HUES48 (cell line): ENCODE measurements at regions not wholly inside any gene's neighbourhood (a gene's known extent, or its start where the extent isn't known, plus 50 kb on each side); places are given as distances from the start of the nearest gene placed in this dataset.

Source experiments
- H3K27ac ChIP-seq: one replicate; pipeline ENCODE4 v1.7.0; 2013; ENCODE audit warnings: low read depth, low read length, inconsistent platforms
- H3K27me3 ChIP-seq: 2 replicates; pipeline ENCODE4 v1.6.1; 2013; ENCODE audit warnings: mild to moderate bottlenecking, low read length; ENCODE audit not compliant: control insufficient read depth, insufficient read depth
- H3K36me3 ChIP-seq: 2 replicates; pipeline ENCODE4 v1.6.1; 2013; ENCODE audit warnings: low read length; ENCODE audit not compliant: control insufficient read depth, insufficient read depth
- H3K4me1 ChIP-seq: 2 replicates; pipeline ENCODE4 v1.6.1; 2013; ENCODE audit warnings: mild to moderate bottlenecking, low read length; ENCODE audit not compliant: control insufficient read depth, insufficient read depth
- H3K4me3 ChIP-seq: 2 replicates; pipeline ENCODE4 v1.5.1; 2013; ENCODE audit warnings: mild to moderate bottlenecking, low read depth, low read length
- H3K9ac ChIP-seq: 2 replicates; pipeline ENCODE4 v1.6.1; 2013; ENCODE audit warnings: mild to moderate bottlenecking, low read depth, low read length, moderate library complexity
- H3K9me3 ChIP-seq: 2 replicates; pipeline ENCODE4 v1.6.1; 2013; ENCODE audit warnings: low read length; ENCODE audit not compliant: control insufficient read depth, insufficient read depth

DNA sequence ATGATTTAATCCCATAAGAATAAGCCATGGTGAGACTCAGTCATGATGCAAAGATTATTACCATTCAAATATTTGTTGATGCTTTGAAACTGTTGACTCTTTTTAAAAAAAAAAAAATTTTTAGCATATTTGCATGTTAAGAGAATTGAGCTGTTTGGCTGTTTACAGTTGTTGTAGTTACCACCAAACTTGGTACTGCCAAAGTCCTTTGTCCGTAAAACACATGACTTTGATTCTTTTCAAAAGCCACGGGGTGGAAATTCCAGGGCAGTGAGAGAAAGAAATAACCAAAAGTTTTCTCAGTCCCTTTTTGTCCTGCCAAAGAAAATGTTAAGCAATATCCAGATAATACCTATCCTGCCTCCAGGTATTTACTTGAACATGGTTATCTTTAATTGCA lies 474.8 kb downstream of the METTL4 start:
- Histone ChIP-seq H3K9ac (no peak overlapping the region), H3K27ac (no peak overlapping the region), H3K36me3 (no peaks in the 10 kb centered on the region), H3K9me3 (no peaks in the 10 kb centered on the region), H3K4me1 (peaks cover 10% of the 10 kb centered on the region; the same call in 1 of the 2 replicates), H3K4me3 (no peak overlapping the region), H3K27me3 (no peaks in the 10 kb centered on the region)

DNA sequence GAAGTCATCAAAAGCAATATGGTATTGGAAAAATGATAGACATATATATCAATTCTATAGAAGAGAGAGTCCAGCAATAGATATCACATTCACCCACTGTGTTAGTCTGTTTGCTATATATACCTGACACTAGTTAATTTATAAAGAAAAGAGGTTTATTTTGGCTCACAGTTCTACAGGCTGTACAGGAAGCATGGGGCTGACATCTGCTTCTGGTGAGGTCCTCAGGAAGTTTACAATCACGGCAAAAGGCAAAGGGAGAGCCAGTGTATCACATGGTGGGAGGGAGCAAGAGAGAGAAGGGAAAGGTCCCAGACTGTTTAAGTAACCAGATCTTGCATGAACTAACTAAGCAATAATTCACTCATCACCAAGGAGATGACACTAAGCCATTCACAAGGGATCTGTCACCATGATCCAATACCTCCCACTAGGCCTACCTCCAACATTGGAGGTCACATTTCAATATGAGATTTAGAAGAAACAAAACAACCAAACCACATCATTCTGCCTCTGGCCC lies 470.6 kb downstream of the METTL4 start:
- H3K9me3 ChIP-seq: no peaks in the 10 kb centered on the region
- no peak overlapping the region for H3K4me3 ChIP-seq
- no peaks in the 10 kb centered on the region for H3K27me3 ChIP-seq
- H3K36me3 ChIP-seq: no peaks in the 10 kb centered on the region
- H3K9ac ChIP-seq: no peak overlapping the region
- peaks cover 3% of the 10 kb centered on the region; the same call in 1 of the 2 replicates for H3K4me1 ChIP-seq
- H3K27ac ChIP-seq: no peak overlapping the region

DNA sequence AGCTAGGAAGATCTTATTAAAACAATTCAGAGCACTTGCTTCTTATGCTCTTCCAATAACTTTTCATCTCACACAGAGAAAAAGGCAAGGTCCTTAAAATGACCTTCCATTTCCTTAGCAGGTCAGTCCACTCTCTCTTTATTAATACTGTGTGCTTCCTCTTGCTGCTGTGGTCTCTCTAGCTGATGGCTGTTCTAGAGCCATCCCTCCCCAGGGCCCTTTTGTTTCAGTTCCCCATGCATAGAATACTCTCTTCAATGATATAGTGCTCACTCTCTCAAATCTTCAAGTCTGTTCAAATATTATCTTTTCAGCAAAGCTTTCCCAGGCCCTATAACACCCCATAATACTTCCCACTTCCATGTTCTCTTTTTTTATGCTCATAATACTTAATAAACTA lies 469.3 kb downstream of the METTL4 start:
- Histone ChIP-seq H3K4me1 (no peaks in the 10 kb centered on the region), H3K9me3 (no peaks in the 10 kb centered on the region), H3K36me3 (no peaks in the 10 kb centered on the region), H3K27ac (no peak overlapping the region), H3K27me3 (no peaks in the 10 kb centered on the region), H3K9ac (no peak overlapping the region), H3K4me3 (no peak overlapping the region)

DNA sequence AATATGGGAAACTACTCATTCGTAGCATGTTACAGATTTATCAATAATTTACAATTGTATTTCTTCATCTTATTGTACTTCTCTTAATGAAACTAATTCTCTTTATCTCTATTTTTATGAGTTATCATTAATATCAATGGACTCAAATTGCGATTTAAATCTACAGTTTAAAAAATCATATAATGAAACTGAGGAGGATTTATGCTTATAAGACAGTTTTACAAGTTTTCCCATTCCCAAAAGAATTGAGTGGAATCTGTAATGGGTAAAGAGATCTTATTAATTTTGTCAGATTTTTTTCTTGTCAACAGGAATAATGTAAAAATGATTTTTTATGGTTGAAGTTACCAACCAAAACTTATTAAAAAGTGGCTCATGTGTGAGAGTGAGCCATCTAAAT lies 468.0 kb downstream of the METTL4 start:
- H3K27ac ChIP-seq: no peak overlapping the region
- H3K4me1 ChIP-seq: no peaks in the 10 kb centered on the region
- H3K27me3 ChIP-seq: no peaks in the 10 kb centered on the region
- H3K36me3 ChIP-seq: no peaks in the 10 kb centered on the region
- no peak overlapping the region for H3K4me3 ChIP-seq
- H3K9me3 ChIP-seq: no peaks in the 10 kb centered on the region
- H3K9ac ChIP-seq: no peak overlapping the region

DNA sequence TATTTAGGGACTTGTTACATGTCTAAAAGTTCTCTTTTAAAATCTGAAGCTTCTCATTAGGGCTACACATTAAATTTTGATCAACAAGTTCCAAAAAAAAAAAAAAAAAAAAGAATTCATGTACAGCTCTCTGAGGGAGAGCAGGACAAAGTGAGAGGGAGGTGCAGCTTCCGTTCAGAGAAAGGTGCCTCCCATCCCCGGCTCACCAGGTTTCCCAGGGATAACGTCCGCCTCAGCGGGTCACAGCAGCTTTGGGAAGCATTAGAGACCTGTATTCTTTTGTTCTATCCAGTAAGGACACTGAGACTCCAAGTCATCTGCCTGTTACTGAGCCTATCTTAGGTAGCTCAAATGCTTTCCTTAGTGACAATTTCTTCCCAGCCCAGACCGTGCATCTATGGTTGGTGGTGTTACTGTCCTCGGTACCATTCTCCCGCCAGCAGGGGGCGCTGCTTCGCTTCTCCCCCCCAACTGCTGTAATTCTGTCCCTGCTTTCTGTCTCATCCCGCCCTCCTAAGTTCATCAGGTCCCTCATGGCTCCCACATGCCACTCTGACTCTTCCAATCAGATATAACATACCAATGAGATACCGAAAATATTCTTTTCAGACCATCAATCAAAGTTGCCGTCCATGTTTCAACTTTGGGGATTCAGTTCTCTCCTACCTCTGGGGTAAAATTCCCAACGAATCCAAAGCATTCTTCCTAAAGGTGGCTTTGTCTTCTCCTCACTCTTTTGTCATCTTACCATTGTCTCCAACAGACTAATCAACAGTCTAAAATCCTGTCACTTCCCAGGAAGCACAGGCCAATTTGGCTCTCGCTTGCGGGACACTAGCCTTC lies 466.5 kb downstream of the METTL4 start:
- Histone ChIP-seq H3K9me3 (no peaks in the 10 kb centered on the region), H3K4me1 (no peaks in the 10 kb centered on the region), H3K9ac (no peak overlapping the region), H3K36me3 (no peaks in the 10 kb centered on the region), H3K4me3 (no peak overlapping the region), H3K27me3 (no peaks in the 10 kb centered on the region), H3K27ac (no peak overlapping the region)

DNA sequence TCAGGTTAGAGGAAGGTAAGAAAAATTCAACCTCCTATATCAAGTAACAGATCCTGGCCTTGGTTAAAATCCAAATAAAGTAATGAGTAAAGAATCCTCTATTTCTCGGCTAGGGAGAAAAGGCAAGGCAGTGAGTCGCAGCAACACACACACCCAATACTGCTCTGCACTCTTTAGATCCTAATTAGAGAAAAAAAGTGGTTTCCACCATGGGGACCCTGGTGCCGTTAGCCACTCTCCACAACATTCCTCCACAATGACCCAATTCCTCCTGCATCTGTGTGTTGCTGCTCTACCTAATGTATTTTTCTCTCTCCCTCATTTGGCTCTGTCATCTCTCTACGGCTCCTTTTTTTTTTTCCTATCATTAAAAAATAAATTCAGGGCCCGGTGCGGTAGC lies 462.7 kb downstream of the METTL4 start:
- Histone ChIP-seq H3K4me1 (no peaks in the 10 kb centered on the region), H3K9me3 (no peaks in the 10 kb centered on the region), H3K27ac (no peak overlapping the region), H3K36me3 (no peaks in the 10 kb centered on the region), H3K27me3 (no peaks in the 10 kb centered on the region), H3K4me3 (no peak overlapping the region), H3K9ac (no peak overlapping the region)

DNA sequence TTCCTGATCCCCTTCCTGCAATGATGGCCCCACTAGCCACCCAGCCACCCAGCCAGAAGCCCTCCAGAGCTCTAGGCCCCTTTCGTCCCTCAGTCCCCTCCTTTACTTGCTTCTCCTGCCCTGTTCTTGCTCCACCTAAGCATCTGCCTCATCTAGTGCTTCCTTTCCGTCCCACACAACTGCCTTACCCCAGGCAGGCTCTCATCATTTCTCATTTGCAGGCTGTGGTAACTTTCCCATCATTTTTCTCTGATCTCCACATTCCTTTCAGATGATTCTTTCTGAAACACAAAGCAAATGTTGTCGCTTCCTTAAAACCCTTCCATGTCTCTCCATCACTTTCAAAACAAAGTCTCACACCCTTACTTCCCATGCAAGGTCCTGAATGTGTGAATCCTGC lies 459.8 kb downstream of the METTL4 start:
- Histone ChIP-seq H3K27me3 (no peaks in the 10 kb centered on the region), H3K4me3 (no peak overlapping the region), H3K36me3 (no peaks in the 10 kb centered on the region), H3K9ac (no peak overlapping the region), H3K9me3 (no peaks in the 10 kb centered on the region), H3K4me1 (peaks cover 3% of the 10 kb centered on the region; the same call in 1 of the 2 replicates), H3K27ac (no peak overlapping the region)

DNA sequence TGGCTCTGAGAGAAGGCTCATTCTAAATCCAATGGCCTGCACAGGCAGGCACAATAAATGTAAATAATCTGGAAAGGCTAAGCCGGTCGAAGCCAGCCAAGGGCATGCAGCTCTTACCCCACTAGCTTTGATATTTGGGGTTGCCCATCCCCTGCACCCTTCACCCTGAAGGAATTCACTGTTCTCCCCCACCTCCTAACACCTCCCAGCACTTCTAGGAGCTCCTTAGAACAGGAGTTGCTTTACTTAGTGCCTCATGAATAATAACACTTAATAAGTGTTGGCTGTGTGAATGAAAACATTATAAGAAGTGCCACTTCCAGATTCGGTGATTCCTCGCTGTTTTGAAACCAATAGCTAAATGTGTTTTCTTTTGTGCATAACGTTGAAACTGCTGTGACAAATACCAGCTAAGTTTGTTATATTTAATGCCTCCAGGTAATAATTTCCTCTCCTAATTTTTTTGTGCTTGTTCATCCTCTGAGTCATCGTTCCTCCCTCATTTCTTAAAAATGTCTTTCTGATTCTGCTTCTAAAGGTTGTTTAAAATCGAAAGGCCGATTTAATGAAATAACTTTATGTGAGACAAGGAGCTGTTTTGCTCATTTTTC lies 458.8 kb downstream of the METTL4 start:
- no peak overlapping the region for H3K4me3 ChIP-seq
- no peaks in the 10 kb centered on the region for H3K9me3 ChIP-seq
- no peak overlapping the region for H3K27ac ChIP-seq
- H3K36me3 ChIP-seq: no peaks in the 10 kb centered on the region
- no peak overlapping the region for H3K9ac ChIP-seq
- peaks cover 3% of the 10 kb centered on the region; the same call in 1 of the 2 replicates for H3K4me1 ChIP-seq
- no peaks in the 10 kb centered on the region for H3K27me3 ChIP-seq

DNA sequence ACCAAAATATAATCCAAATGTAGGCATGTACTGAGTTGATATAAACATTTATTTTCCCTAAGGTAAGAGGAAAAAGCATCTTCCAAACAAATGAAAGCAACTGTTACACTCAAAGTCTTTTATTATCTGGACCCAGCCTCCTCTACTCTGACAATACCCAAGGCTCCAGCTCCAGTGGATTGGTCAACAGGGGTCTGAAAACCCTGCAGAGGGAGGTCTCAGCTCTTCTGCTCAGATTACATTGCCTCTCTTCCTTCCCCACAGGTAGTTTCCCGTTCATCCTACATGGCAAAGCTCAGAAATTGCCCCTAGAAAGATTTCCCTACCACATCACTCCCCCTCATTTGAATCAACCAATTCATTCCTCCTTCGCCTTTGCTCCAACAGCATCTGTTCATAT lies 457.0 kb downstream of the METTL4 start:
- H3K36me3 ChIP-seq: no peaks in the 10 kb centered on the region
- no peak overlapping the region for H3K9ac ChIP-seq
- no peaks in the 10 kb centered on the region for H3K27me3 ChIP-seq
- H3K9me3 ChIP-seq: no peaks in the 10 kb centered on the region
- no peak overlapping the region for H3K4me3 ChIP-seq
- H3K27ac ChIP-seq: no peak overlapping the region
- H3K4me1 ChIP-seq: peaks cover 3% of the 10 kb centered on the region; the same call in 1 of the 2 replicates

DNA sequence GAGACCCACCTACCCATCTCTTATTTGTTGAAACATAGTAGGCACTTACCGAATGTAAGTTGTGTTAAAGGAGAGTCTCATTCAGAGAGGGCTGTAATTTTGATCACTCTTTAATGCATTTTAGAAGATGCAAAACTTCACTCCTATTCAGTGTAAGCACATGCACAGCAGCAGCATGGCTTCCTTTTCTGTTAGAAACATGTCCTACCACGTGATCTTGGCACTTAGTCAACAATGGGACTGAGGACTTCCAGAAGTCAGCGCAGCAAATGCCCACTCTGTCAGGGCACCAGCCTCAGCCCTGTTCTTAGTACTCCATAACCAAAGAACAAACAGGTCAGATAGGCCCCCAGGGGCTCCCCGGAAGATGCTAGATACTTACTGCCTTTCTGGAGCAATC lies 456.5 kb downstream of the METTL4 start:
- Histone ChIP-seq H3K9ac (no peak overlapping the region), H3K36me3 (no peaks in the 10 kb centered on the region), H3K4me3 (no peak overlapping the region), H3K9me3 (no peaks in the 10 kb centered on the region), H3K4me1 (peaks cover 3% of the 10 kb centered on the region; the same call in 1 of the 2 replicates), H3K27ac (no peak overlapping the region), H3K27me3 (no peaks in the 10 kb centered on the region)

DNA sequence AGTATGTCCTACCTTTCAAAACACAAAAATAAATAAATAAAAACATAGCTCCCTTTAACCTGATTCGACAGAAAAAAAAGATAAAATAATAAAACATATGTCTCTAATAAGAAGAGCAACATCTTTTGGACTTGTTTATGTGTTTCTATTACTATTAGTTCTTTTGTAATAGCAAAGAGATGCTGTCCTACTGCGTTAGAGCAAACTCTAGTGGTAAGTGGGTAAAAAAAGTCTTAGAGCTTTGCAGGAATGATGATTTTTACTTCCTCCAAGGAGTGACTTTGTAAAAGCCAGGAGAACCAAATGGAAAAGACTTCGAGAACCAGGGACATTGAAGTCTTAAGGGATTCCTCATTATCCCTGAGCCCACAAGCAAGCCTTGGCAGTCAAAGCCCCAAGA lies 450.1 kb downstream of the METTL4 start:
- no peak overlapping the region for H3K4me3 ChIP-seq
- no peak overlapping the region for H3K27ac ChIP-seq
- no peaks in the 10 kb centered on the region for H3K9me3 ChIP-seq
- no peaks in the 10 kb centered on the region for H3K27me3 ChIP-seq
- H3K36me3 ChIP-seq: no peaks in the 10 kb centered on the region
- no peak overlapping the region; the same call in 1 of the 2 replicates for H3K9ac ChIP-seq
- 0 out of 2 replicates have a peak, but pooled peaks cover 5% of the 10 kb centered on the region for H3K4me1 ChIP-seq
